ENCODE measurements at regions not wholly inside any gene's neighbourhood (a gene's known extent, or its start where the extent isn't known, plus 50 kb on each side); places are given as distances from the start of the nearest gene placed in this dataset.

DNA sequence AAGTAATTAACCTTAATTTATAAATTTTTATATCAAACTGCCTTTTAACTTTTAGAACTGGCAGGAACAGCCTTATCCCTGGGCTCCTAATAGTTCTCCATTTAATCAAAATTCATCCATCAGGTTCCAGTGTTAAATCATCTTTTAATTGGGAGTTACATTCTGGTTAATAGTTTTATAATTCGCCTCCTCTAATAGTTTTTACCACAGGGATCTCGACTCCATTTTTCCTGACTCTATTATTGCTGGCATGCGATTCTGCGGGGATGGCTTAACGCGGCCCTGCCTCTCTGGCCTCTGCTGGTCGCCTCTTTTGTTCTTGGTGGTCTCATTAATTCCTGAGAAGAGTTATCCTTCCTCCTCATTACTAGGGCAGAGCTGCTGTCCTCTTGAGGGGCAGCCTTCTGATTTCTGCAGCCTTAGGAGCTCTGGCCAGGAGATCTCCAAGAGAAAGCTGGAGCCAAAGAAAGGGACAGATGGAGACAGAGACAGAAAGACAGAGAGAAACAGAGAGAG is 71.1 kb downstream of the MRM1 start:
- Histone ChIP-seq H3K4me1 (no peaks in the 10 kb centered on the region), H3K27me3 (peaks cover 0 to 16% of the 10 kb centered on the region in 2 donors), H3K4me3 (no peak overlapping the region), H3K9me3 (no peaks in the 10 kb centered on the region), H3K36me3 (no peaks in the 10 kb centered on the region), H3K27ac (no peak overlapping the region)
- TF ChIP-seq, protein P1, sequence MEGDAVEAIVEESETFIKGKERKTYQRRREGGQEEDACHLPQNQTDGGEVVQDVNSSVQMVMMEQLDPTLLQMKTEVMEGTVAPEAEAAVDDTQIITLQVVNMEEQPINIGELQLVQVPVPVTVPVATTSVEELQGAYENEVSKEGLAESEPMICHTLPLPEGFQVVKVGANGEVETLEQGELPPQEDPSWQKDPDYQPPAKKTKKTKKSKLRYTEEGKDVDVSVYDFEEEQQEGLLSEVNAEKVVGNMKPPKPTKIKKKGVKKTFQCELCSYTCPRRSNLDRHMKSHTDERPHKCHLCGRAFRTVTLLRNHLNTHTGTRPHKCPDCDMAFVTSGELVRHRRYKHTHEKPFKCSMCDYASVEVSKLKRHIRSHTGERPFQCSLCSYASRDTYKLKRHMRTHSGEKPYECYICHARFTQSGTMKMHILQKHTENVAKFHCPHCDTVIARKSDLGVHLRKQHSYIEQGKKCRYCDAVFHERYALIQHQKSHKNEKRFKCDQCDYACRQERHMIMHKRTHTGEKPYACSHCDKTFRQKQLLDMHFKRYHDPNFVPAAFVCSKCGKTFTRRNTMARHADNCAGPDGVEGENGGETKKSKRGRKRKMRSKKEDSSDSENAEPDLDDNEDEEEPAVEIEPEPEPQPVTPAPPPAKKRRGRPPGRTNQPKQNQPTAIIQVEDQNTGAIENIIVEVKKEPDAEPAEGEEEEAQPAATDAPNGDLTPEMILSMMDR (IDR thresholded peaks at IDR 0.05), result no peak
- intact Hi-C loops (cut with DNase I; ENCODE audit: low total_unique reads), result no loop called here
- DNase-seq, result no peak

DNA sequence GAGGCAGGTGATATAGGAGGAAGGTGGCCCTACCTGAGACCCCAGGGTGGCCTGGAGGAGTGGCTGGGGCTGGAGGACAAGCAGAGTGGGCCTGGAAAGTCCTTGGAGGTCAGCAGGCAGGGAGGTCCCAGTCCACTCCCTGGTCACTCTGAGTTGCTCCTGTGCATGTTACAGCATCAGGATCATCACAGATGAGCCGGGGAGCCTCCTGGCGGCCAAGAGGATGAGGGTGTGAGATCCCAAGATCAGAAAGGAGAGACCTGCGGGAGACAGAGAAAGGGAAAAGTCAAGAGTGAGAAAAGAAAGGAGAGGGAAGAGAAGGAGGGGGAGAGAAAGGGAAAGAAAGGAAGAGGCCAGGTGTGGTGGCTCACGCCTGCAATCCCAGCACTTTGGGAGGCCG is 71.7 kb downstream of the MRM1 start:
- Histone ChIP-seq H3K36me3 (no peaks in the 10 kb centered on the region), H3K27ac (no peak overlapping the region), H3K27me3 (peaks cover 0 to 14% of the 10 kb centered on the region in 2 donors), H3K4me3 (no peak overlapping the region), H3K9me3 (no peaks in the 10 kb centered on the region), H3K4me1 (no peaks in the 10 kb centered on the region)
- TF ChIP-seq, protein P1 (IDR thresholded peaks at IDR 0.05), result no peak
- DNase-seq, result no peak
- intact Hi-C loops (cut with DNase I; ENCODE audit: low total_unique reads), result no loop called here

DNA sequence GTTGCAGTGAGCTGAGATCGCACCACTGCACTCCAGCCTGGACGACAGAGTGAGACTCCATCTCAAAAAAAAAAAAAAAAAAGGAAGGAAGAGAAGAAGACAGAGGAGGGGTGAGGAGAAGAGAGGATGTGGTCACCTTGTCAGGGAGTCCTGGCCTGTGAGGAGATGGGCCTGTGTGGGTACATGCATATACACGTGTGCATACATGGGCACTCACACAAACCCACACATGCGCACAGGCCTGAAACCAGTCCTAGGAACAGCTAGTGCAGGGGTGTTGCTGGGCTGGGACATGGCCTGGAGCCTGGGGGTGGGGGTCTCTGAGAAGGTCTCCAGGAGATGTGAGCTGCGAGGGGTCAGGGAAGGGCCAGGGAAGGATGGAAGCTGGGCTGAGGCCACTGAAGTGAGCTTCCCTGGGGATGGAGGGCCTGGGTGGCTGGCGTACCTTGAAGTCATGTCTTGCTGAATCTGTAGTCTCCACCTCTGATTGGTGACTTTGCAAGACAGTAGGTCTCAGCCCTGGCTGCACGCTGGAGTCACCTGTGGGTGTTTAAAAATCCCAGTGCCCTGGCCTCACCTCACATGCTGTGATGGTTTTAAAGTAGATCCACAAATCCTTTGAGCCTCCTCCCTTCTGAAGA is 72.4 kb downstream of the MRM1 start:
- Histone ChIP-seq H3K27ac (no peak overlapping the region), H3K27me3 (peaks cover 0 to 12% of the 10 kb centered on the region in 2 donors), H3K36me3 (no peaks in the 10 kb centered on the region), H3K4me3 (no peak overlapping the region), H3K9me3 (no peaks in the 10 kb centered on the region), H3K4me1 (no peaks in the 10 kb centered on the region)
- TF ChIP-seq, protein P1 (IDR thresholded peaks at IDR 0.05), result no peak
- intact Hi-C loops (cut with DNase I; ENCODE audit: low total_unique reads), result no loop called here
- DNase-seq, result no peak

DNA sequence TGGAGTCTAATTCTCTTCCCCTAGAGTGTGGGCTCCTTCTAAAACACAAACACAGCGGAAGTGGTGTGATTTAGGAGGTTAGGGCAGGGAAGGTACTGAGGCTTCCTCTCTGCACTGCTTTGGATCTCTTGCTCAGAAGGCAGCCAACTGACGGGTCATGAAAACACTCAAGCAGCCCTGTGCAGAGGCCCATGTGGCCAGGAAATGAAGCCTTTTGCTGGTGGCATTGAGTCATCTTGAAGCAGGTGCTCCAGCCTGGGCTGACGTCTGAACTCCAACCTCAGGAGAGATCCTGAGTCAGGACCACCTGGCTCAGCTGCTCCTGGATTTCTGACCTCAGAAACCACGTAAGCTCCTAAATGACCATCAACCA is 72.9 kb downstream of the MRM1 start:
- no peaks in the 10 kb centered on the region for H3K36me3 ChIP-seq
- no peak for DNase-seq
- H3K27ac ChIP-seq, result no peak overlapping the region
- H3K27me3 ChIP-seq, result peaks cover 0 to 9% of the 10 kb centered on the region in 2 donors
- H3K4me1 ChIP-seq, result no peaks in the 10 kb centered on the region
- TF ChIP-seq, protein P1 (IDR thresholded peaks at IDR 0.05), result no peak
- H3K9me3 ChIP-seq, result no peaks in the 10 kb centered on the region
- H3K4me3 ChIP-seq, result no peak overlapping the region
- intact Hi-C loops (cut with DNase I; ENCODE audit: low total_unique reads), result no loop called here

DNA sequence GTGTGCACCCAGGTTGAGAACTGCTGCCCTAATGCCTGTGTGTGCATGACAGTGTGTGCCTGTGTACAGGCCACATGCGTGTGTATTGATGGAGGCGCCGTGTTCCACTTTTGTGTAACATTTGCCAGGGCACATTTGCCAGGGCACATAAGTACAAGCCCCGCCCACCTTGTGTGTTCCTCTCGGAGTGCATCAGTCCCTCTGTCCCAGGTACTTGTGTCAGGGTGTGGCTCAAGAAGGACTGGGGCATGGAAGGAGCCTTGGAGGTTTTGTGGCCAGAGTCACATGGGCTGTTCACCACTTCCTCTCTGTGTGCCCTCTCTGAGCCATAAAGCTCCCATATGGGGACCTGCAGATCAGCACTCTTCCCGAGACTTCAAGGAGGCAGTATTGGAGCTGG is 73.9 kb downstream of the MRM1 start:
- Histone ChIP-seq H3K27me3 (peaks cover 0 to 9% of the 10 kb centered on the region in 2 donors), H3K27ac (no peak overlapping the region), H3K36me3 (no peaks in the 10 kb centered on the region), H3K4me1 (no peaks in the 10 kb centered on the region), H3K9me3 (no peaks in the 10 kb centered on the region), H3K4me3 (no peak overlapping the region)
- TF ChIP-seq, protein P1 (IDR thresholded peaks at IDR 0.05), result no peak
- DNase-seq, result no peak
- intact Hi-C loops (cut with DNase I; ENCODE audit: low total_unique reads), result no loop called here
